GM12892 (cell line): ENCODE measurements at regions not wholly inside any gene's neighbourhood (a gene's known extent, or its start where the extent isn't known, plus 50 kb on each side); places are given as distances from the start of the nearest gene placed in this dataset.

Source experiments
- POLR2A ChIP-seq: IDR thresholded peaks from 2 replicates; pipeline ENCODE4 v1.6.1; 2011; ENCODE audit warnings: low read depth, low read length, control low read depth
- TAF1 ChIP-seq: IDR thresholded peaks from 2 replicates; pipeline ENCODE4 v1.6.1; 2011; ENCODE audit warnings: low read depth, mild to moderate bottlenecking, control low read depth, low read length, borderline replicate concordance

DNA sequence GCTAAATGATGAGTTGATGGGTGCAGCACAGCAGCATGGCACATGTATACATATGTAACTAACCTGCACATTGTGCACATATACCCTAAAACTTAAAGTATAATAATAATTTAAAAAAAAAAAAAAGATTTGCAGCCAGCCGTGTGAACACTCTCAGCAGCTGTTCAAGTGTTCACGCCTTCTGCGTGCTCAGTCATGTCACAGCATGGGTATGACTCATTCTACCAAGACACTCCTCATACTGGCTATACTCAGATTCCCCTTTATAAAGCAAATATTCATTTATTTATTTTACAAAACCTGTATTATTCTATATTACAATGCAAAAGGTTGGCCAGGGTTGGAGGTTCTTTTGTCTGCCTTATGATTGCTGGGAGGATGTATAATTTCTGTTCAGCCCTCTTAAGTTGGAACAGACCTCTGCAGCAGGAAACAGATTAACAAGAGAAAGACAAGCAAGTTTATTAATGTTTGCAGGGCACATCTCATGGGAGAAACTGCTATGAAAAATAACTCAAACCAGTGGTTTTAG, 1230.6 kb upstream of the CHAC2 start:
- TF ChIP-seq POLR2A = no peak
- TF ChIP-seq TAF1 = no peak
